OCI-LY7 (cell line): ENCODE measurements at regions not wholly inside any gene's neighbourhood (a gene's known extent, or its start where the extent isn't known, plus 50 kb on each side); places are given as distances from the start of the nearest gene placed in this dataset.

Experiments
- BruUV-seq: library from RNA; stranded (reverse); fragments of 400-500 nt; replicated peaks from 2 replicates; lab custom pipeline; 2021; lab: Mats Ljungman, UMichigan
- CTCF ChIA-PET: fragments of 300-600 bp; sonication (Branson Sonifier 250); formaldehyde crosslinking; loops from one replicate; lab custom pipeline; 2022; ENCODE audit warnings: antibody characterized with exemption; ENCODE audit not compliant: unreplicated experiment; lab: Charles Lee
- POLR2A ChIA-PET: fragments of 300-600 bp; sonication (Branson Sonifier 250); formaldehyde crosslinking; loops from one replicate; lab custom pipeline; 2022; ENCODE audit warnings: antibody characterized with exemption; lab: Charles Lee
- DNase-seq: peaks from one replicate; pipeline ENCODE4 v3.0.0-alpha.2; 2015; ENCODE audit warnings: low spot score
- H2AFZ ChIP-seq: fragments of 200-600 bp; sonication (generic), shearing (Covaris generic); 2 replicates; pipeline ENCODE4 v1.6.1; 2014; ENCODE audit warnings: mild to moderate bottlenecking, antibody characterized with exemption, low read length, moderate library complexity
- H3K27ac ChIP-seq: fragments of 200-600 bp; sonication (generic); 2 replicates; pipeline ENCODE4 v1.5.1; 2014; ENCODE audit warnings: mixed run types, low read depth, mild to moderate bottlenecking, moderate library complexity, low read length, inconsistent platforms; ENCODE audit not compliant: poor library complexity, severe bottlenecking
- H3K36me3 ChIP-seq: fragments of 200-600 bp; sonication (generic); 2 replicates; pipeline ENCODE4 v1.6.1; 2014; ENCODE audit warnings: mild to moderate bottlenecking, antibody characterized with exemption, low read length, moderate library complexity, mixed read lengths; ENCODE audit not compliant: insufficient read depth
- H3K4me1 ChIP-seq: fragments of 200-600 bp; sonication (generic); 2 replicates; pipeline ENCODE4 v1.5.1; 2014; ENCODE audit warnings: mild to moderate bottlenecking, low read length; ENCODE audit not compliant: insufficient read depth, poor library complexity, severe bottlenecking
- H3K4me2 ChIP-seq: fragments of 200-600 bp; sonication (generic); 2 replicates; pipeline ENCODE4 v1.6.1; 2014; ENCODE audit warnings: mild to moderate bottlenecking, low read length
- H3K4me3 ChIP-seq: fragments of 200-600 bp; sonication (generic); 2 replicates; pipeline ENCODE4 v1.5.1; 2014; ENCODE audit warnings: mild to moderate bottlenecking, low read depth, low read length; ENCODE audit not compliant: poor library complexity, severe bottlenecking
- H3K79me2 ChIP-seq: fragments of 200-600 bp; sonication (generic); 2 replicates; pipeline ENCODE4 v1.6.1; 2016; ENCODE audit warnings: low read depth, mild to moderate bottlenecking, low read length, moderate library complexity, mixed read lengths; ENCODE audit not compliant: insufficient read depth
- H3K9me2 ChIP-seq: fragments of 200-600 bp; sonication (generic); 2 replicates; pipeline ENCODE4 v1.6.1; 2016; ENCODE audit warnings: mild to moderate bottlenecking, low read length, mixed read lengths; ENCODE audit not compliant: insufficient read depth
- H3K9me3 ChIP-seq: fragments of 200-600 bp; sonication (generic); 2 replicates; pipeline ENCODE4 v1.6.1; 2014; ENCODE audit warnings: mild to moderate bottlenecking, mixed run types, low read length, mixed read lengths
- H4K20me1 ChIP-seq: fragments of 200-600 bp; sonication (generic); 2 replicates; pipeline ENCODE4 v1.6.1; 2014; ENCODE audit warnings: mild to moderate bottlenecking, antibody characterized with exemption, low read length, moderate library complexity, mixed read lengths; ENCODE audit not compliant: insufficient read depth
- EZH2phosphoT487 ChIP-seq: fragments of 200-600 bp; sonication (generic); IDR thresholded peaks from 2 replicates; pipeline ENCODE4 v1.6.1; 2018; ENCODE audit warnings: low read depth, borderline replicate concordance, mild to moderate bottlenecking, mixed run types, antibody characterized with exemption, low read length, moderate library complexity, mixed read lengths
- intact Hi-C: fragments of 100-400 bp; cut with micrococcal nuclease; formaldehyde crosslinking; loops from one replicate; pipeline ENCODE4 v1.10.0; 2022; ENCODE audit not compliant: unreplicated experiment
- TF ChIP-seq, protein P1 (sequence below): fragments of 200-600 bp; sonication (generic); conservative IDR thresholded peaks from 2 replicates; pipeline ENCODE4 v1.5.1; 2014; ENCODE audit warnings: mild to moderate bottlenecking, antibody characterized with exemption, low read length, moderate library complexity, mixed read lengths

DNA sequence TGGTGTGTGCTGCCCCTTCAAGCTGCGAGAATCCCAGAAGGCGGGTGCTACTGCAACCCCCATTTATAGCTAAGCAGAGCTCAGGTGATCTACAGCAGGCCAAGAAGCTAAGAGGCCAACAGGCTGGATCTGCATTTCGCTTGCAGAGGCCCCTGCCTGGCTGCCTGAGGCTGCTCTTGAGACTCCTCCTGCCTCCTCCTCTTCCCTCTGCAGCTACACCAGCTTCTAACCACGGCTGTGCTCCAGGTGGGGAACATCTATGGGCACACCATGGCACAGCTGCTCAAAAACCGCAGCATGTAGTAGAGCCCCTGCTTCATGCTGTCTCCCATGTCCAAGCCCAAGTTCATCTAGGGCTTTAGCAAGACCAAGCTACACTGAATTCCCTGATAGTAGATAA lies 72.9 kb upstream of the ZNF678 start:
- ChIA-PET CTCF (no interaction called here), POLR2A (no interaction called here)
- BruUV-seq: no TSS peak
- no peak overlapping the region for H3K27ac ChIP-seq
- no peaks in the 10 kb centered on the region for H4K20me1 ChIP-seq
- H3K79me2 ChIP-seq: no peaks in the 10 kb centered on the region
- intact Hi-C loops: no loop called here
- H2AFZ ChIP-seq: no peak overlapping the region
- no peak overlapping the region for H3K4me2 ChIP-seq
- H3K4me3 ChIP-seq: no peak overlapping the region
- H3K9me2 ChIP-seq: no peaks in the 10 kb centered on the region
- no peak for DNase-seq
- H3K9me3 ChIP-seq: no peaks in the 10 kb centered on the region
- no peaks in the 10 kb centered on the region for H3K36me3 ChIP-seq
- H3K4me1 ChIP-seq: no peaks in the 10 kb centered on the region
- TF ChIP-seq, protein P1, sequence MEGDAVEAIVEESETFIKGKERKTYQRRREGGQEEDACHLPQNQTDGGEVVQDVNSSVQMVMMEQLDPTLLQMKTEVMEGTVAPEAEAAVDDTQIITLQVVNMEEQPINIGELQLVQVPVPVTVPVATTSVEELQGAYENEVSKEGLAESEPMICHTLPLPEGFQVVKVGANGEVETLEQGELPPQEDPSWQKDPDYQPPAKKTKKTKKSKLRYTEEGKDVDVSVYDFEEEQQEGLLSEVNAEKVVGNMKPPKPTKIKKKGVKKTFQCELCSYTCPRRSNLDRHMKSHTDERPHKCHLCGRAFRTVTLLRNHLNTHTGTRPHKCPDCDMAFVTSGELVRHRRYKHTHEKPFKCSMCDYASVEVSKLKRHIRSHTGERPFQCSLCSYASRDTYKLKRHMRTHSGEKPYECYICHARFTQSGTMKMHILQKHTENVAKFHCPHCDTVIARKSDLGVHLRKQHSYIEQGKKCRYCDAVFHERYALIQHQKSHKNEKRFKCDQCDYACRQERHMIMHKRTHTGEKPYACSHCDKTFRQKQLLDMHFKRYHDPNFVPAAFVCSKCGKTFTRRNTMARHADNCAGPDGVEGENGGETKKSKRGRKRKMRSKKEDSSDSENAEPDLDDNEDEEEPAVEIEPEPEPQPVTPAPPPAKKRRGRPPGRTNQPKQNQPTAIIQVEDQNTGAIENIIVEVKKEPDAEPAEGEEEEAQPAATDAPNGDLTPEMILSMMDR: no peak
- TF ChIP-seq EZH2phosphoT487: no peak

DNA sequence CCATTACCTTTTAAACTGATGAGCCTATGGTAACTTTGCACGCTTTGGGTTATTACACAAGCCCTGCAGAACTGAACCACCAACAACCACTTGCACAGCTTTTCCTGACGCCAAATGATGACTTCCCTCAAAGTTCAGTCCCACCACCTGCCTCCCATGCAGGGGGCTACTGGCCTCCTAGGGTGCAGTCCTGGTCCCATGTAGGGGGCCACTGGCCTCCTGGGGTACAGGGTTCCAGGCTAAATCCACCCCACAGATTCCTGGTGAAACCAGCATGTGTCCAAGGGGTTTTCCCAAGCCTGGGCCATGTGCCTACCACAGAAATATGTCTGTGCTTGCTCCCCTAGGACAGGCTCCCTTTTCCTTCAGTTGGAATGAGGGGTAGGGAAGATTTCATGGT lies 73.4 kb upstream of the ZNF678 start:
- no peak overlapping the region for H3K4me2 ChIP-seq
- H4K20me1 ChIP-seq: no peaks in the 10 kb centered on the region
- H3K9me2 ChIP-seq: no peaks in the 10 kb centered on the region
- H3K27ac ChIP-seq: no peak overlapping the region
- ChIA-PET CTCF (no interaction called here), POLR2A (no interaction called here)
- no peaks in the 10 kb centered on the region for H3K36me3 ChIP-seq
- DNase-seq: no peak
- H2AFZ ChIP-seq: no peak overlapping the region
- no TSS peak for BruUV-seq
- intact Hi-C loops: no loop called here
- no peaks in the 10 kb centered on the region for H3K4me1 ChIP-seq
- H3K9me3 ChIP-seq: no peaks in the 10 kb centered on the region
- H3K79me2 ChIP-seq: no peaks in the 10 kb centered on the region
- no peak overlapping the region for H3K4me3 ChIP-seq
- TF ChIP-seq, protein P1: no peak
- no peak for TF ChIP-seq EZH2phosphoT487

DNA sequence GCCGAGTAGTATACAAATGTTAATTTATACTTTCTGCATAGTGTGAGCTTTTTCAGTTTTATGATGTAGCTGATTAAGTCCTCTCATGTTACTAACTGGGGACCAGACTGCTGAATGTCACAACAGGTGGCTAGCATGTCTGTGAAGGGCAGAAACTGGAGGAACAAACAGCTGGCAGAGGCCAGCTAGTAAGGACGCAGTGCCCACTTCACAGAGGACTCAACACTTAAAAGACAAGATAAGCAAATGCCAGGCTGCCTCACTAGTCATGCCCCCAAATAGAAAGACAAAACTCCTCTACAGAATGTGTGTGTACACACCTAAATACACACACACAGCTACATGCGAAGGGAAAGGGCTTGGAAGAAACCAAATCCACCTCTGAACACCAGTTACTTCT lies 73.8 kb upstream of the ZNF678 start:
- no peak overlapping the region for H3K4me3 ChIP-seq
- intact Hi-C loops: loop anchor here (10.0 kb wide), 1 partner anchor 205 kb away; no protein-coding TSS in a partner anchor
- ChIA-PET POLR2A (no interaction called here), CTCF (no interaction called here)
- H3K36me3 ChIP-seq: no peaks in the 10 kb centered on the region
- H3K79me2 ChIP-seq: no peaks in the 10 kb centered on the region
- DNase-seq: no peak
- no peaks in the 10 kb centered on the region for H3K9me2 ChIP-seq
- no peak for TF ChIP-seq EZH2phosphoT487
- TF ChIP-seq, protein P1: no peak
- no peak overlapping the region for H3K27ac ChIP-seq
- H2AFZ ChIP-seq: no peak overlapping the region
- H3K4me2 ChIP-seq: no peak overlapping the region
- H3K9me3 ChIP-seq: no peaks in the 10 kb centered on the region
- H4K20me1 ChIP-seq: no peaks in the 10 kb centered on the region
- no TSS peak for BruUV-seq
- no peaks in the 10 kb centered on the region for H3K4me1 ChIP-seq
